Pancreas (tissue), 10 donors: ENCODE measurements at regions not wholly inside any gene's neighbourhood (a gene's known extent, or its start where the extent isn't known, plus 50 kb on each side); places are given as distances from the start of the nearest gene placed in this dataset.

Experiments used
- ATAC-seq, 4 donors: fragments of 200-7000 bp; cut with Tn5 transposase; one replicate each; pipeline versions ENCODE4 v1.8.0 to v1.9.1; 2020; ENCODE audit warnings: mild to moderate bottlenecking in 4 of 4, moderate library complexity in 4 of 4
- DNase-seq, 6 donors: peaks; one replicate each; pipeline ENCODE4 v3.0.0-alpha.2; 2020
- FAIRE-seq: peaks from 2 replicates; lab custom pipeline; 2012; peaks lifted over from hg19 to GRCh38; lab: Jason Lieb, UNC
- H3K27ac ChIP-seq, 4 donors: fragments of 200-600 bp; sonication (generic); 1 replicate in 3 of 4; 2 replicates in 1 of 4; pipeline versions ENCODE4 v1.5.0 to v1.8.0; 2020
- H3K27me3 ChIP-seq, 4 donors: fragments of 200-600 bp; one replicate each; pipeline ENCODE4 v1.8.0; 2021
- H3K36me3 ChIP-seq, 3 donors: fragments of 200-600 bp; sonication (generic) in 1 of 3; one replicate each; pipeline versions ENCODE4 v1.5.0 to v1.8.0; 2020 to 2021
- H3K4me1 ChIP-seq, 3 donors: fragments of 200-600 bp; one replicate each; pipeline ENCODE4 v1.8.0; 2021
- H3K4me3 ChIP-seq, 4 donors: fragments of 200-600 bp; sonication (generic) in 2 of 4; one replicate each; pipeline versions ENCODE4 v1.5.0 to v1.8.0; 2020 to 2021
- H3K9me3 ChIP-seq, 4 donors: fragments of 200-600 bp; one replicate each; pipeline ENCODE4 v1.8.0; 2021
- CTCF ChIP-seq, 4 donors: fragments of 200-600 bp; sonication (generic) in 3 of 4; IDR thresholded peaks; one replicate each; pipeline versions ENCODE4 v1.5.0 to v1.8.0; 2021; ENCODE audit warnings: antibody characterized with exemption in 4 of 4
- WGBS, 2 donors: extraction: QIAGEN DNeasy Blood & Tissue Kit; methylation state at CpG; one replicate each; pipeline ENCODE4 v1.1.7; 2013; 5-methylcytosine and 5-hydroxymethylcytosine counted together
- intact Hi-C, 3 donors: fragments of 100-400 bp; cut with DNase I; formaldehyde crosslinking; loops; one replicate each; pipeline versions ENCODE4 v1.11.1 to v1.14.2; 2022
- donor health status: healthy with polysubstance abuse.
- donor health status: DM: no; HTN: no; CAD: no; lungs with moderate emphysema.
- donor health status: DM: no; HTN: no; CAD: no.
- donor health status: control.
- donor health status: control.
- donor health status: Bipolar disorder and iron deficiency.
- donor health status: DM: yes; HTN: yes; CAD: no.
- donor health status: DM: no; HTN: no; CAD: no.
- donor health status: DM: no; HTN: no; CAD: no.
- donor health status: DM: yes; HTN: yes; CAD: no.

DNA sequence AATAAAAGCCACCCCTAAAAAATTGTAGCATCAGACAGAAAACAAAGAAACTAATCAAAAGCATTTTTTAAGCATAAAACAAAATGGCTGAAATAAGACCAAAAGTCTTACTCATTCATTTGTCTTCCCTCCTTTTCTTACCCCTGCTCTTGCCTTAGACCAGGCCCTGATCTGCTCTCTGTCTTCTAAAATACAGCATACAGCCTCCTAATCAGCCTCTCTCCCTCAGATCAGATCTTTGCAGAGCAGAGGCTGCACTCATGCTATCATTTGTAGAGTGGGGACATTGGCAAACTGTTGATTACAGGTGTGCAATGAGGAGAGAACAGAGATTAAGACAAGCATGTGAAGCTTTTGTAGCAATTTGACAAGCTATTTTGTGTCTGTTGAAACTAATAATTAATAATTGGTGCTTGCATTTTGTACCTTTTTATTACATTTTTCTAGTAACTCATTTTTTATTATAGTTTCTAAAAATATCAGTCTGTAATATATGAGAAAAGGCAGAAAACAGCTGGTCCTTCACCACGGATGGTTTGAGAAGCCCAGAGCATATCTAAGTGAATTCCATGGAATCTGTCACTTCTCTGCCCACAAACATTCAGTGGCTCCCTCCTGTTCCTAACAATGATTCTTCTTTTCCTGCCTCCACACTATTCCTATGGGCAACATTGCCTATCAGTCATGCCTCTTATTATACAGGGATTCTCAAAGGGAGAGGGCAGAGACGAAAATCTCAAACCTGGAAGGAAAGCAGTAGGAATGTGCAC is 286.2 kb upstream of the STT3B start:
- Histone ChIP-seq H3K27me3 (no peaks in the 10 kb centered on the region), H3K4me3 (no peak overlapping the region), H3K4me1 (peaks cover 0 to 7% (median 4%) of the 10 kb centered on the region in 3 donors), H3K27ac (no peak overlapping the region), H3K9me3 (no peaks in the 10 kb centered on the region), H3K36me3 (no peaks in the 10 kb centered on the region)
- ATAC-seq: no peak
- 70 to 91% methylated on average over 2 of the region's 2 CpGs for WGBS, 2 donors
- no peak for DNase-seq
- no peak for FAIRE-seq
- TF ChIP-seq CTCF (IDR thresholded peaks at IDR 0.05): no peak
- intact Hi-C loops: no loop called here

- intact Hi-C loops: no loop called here
- no peak for TF ChIP-seq CTCF (IDR thresholded peaks at IDR 0.05)
- peaks cover 0 to 7% (median 4%) of the 10 kb centered on the region in 3 donors for H3K4me1 ChIP-seq
- H3K4me3 ChIP-seq: no peak overlapping the region
- H3K9me3 ChIP-seq: no peaks in the 10 kb centered on the region
- no peak for FAIRE-seq
- DNase-seq: no peak
- H3K27ac ChIP-seq: no peak overlapping the region
- H3K27me3 ChIP-seq: no peaks in the 10 kb centered on the region
- 96 to 100% methylated on average over 2 of the region's 2 CpGs for WGBS, 2 donors
- no peaks in the 10 kb centered on the region for H3K36me3 ChIP-seq
- no peak for ATAC-seq
Observed at GRCh38 chr3:31247063-31247447, 285.7 kb upstream of the STT3B start.

DNA sequence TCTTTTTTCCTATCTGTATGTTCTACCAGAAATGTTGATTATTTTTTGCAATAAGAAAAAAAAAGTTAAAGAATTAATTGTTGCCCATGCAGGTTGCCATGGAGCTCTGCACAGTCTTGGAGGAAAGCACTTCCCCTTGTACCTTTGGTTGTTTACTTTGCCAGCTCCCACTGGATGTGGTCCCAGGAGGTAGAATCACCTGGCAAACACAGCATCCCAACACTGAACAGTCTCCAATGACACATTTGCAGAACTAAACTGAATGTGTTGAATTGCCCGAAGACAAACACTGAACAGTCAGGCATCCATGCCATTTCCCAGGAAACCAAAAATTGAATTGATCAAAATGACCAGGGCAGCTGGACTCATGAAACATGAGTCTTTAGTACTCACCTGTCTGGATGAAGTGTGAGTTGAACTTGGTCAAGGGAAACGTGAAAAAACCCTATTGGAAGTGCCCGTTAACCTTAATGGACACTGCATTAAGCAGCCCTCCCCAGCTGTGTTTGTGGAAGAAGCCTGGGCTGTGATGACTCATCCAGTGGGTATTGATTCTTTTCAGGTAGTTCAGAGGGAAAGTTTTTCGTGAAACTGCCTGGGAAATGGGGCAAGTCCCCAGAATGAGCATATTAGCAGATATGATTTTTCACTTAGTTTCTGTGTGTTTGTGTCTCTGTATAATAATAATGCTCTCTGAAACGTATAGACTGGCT is 284.7 kb upstream of the STT3B start:
- WGBS, 2 donors: 23% methylated on average over 5 of the region's 5 CpGs
- DNase-seq (peak in 3 of 6 donors; percentile 27 to 51 (median 42)), ATAC-seq (peak; percentile 84 to 90 (median 88)), FAIRE-seq (no peak)
- H3K27me3 ChIP-seq: no peaks in the 10 kb centered on the region
- H3K36me3 ChIP-seq: no peaks in the 10 kb centered on the region
- H3K9me3 ChIP-seq: no peaks in the 10 kb centered on the region
- H3K4me3 ChIP-seq: no peak overlapping the region
- TF ChIP-seq CTCF (IDR thresholded peaks at IDR 0.05): no peak
- H3K27ac ChIP-seq: peak overlapping the region in 2 of 4 donors; percentile 46 to 50
- peaks cover 0 to 7% (median 4%) of the 10 kb centered on the region in 3 donors for H3K4me1 ChIP-seq
- intact Hi-C loops: no loop called here

GRCh38 chr3:31248563-31248992 is 284.1 kb upstream of the STT3B start:
- 72 to 73% methylated on average over 6 of the region's 6 CpGs for WGBS, 2 donors
- H3K36me3 ChIP-seq: no peaks in the 10 kb centered on the region
- H3K4me1 ChIP-seq: peaks cover 0 to 7% (median 4%) of the 10 kb centered on the region in 3 donors
- FAIRE-seq (no peak), DNase-seq (no peak), ATAC-seq (peak in 1 of 4 donors; percentile 17)
- no peaks in the 10 kb centered on the region for H3K9me3 ChIP-seq
- H3K4me3 ChIP-seq: no peak overlapping the region
- TF ChIP-seq CTCF (IDR thresholded peaks at IDR 0.05): no peak
- H3K27me3 ChIP-seq: no peaks in the 10 kb centered on the region
- peak overlapping the region in 2 of 4 donors; percentile 46 to 50 for H3K27ac ChIP-seq
- intact Hi-C loops: no loop called here
